KBM-7 (cell line): ENCODE measurements at regions not wholly inside any gene's neighbourhood (a gene's known extent, or its start where the extent isn't known, plus 50 kb on each side); places are given as distances from the start of the nearest gene placed in this dataset.

ENCODE experiments used
- DNase-seq: peaks from one replicate; pipeline ENCODE4 v3.0.0-alpha.2; 2015
- in situ Hi-C: fragments of 300-500 bp; cut with MboI; formaldehyde crosslinking; loops from 2 replicates; pipeline ENCODE4 v1.14.3; 2020; ENCODE audit warnings: low sequenced_read_pairs, low pct_unique_long_range_greater_than_20kb, mixed read lengths

DNA sequence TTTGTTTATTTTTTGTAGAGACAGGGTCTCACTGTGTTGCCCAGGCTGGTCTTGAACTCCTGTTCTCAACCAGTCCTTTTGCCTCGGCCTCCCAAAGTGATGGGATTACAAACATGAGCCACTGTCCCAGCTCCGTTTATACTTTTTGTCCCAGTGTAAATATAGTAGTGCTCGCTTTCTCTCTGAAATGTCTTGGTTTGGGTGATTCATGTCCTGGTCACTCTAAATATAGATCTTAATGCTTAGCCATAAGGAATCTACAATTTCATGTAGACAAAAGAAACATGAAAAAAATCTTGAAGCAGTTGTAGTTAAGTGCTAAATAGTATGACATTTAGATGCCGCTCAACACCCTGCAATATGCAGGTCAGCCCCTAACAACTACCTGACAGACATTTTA is 126.9 kb downstream of the KATNIP start:
- in situ Hi-C loops = no loop called here
- DNase-seq = no peak

DNA sequence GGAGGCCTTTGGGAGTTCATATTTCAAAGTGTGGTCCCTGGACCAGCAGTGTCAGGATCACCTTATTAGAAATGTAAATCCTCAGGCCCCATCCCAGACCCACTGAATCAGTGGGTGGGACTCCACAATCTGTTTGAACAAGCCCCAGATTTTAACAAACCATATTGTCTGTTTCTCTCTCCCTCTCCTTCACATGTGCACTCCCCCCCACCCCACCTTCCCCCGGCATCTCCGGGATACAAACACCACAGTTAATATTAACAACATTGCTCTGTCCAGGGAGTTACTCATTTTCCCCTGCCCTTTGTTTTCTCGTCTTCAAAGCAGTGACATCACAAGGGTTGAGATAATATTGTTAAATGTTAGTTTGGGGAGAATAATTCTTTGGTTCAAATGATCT is 127.3 kb downstream of the KATNIP start:
- in situ Hi-C loops = no loop called here
- no peak for DNase-seq

DNA sequence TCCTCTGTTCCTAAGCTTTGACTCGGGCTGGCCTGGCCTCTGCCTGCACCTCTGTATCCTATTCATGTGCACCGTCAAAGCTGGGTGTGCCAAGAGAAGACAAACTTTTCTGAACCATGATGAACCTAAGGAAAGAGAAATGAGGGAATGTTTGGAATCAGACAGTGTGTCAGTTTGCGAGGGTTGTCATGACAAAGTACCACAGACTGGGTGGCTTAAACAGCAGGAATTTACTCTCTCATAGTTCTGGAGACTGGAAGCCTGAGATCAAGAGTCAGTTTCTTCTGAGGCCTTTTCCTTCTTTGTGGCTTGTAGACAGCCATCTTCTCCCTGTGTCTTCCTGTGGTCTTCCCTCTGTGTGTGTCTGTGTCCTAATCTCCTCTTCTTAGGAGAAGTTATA is 129.0 kb downstream of the KATNIP start:
- DNase-seq = no peak
- in situ Hi-C loops = no loop called here

DNA sequence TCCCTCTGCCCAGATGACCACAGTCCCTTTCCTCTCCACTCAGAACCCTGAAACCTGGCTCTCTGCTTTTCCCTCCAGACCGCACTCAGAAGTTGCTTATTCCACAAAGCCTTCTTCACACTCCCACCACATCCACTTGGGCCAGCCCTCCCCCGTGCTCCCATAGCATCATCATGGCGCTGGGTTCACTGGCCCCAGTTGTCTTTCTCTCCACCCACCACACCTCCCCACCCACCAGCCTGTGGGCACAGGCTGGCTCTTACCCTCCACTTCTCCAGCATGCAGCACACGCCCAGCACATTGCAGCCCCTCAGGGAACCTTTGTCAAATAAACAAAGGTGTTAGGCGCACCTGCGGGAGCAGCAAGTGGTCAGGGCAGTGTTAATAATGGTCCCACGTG is 130.0 kb downstream of the KATNIP start:
- no peak for DNase-seq
- in situ Hi-C loops = no loop called here

DNA sequence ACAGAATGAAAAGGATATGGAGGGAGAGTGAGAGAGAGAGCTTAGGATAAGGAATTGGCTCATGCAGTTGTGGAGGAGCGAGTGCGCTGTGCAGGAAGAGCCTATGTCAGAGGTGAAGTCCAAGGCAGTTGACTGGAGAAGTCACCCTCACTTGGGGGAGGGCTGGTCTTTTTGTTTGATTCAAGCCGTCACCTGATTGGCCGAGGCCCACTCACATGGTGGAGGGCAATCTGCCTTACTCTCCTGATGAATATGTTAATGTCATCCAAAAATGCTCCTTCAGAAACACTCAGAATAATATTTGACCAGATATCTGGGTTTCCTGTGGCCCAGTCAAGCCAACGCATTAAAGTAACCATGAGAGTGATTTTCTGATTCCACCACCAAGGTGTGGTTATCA is 131.7 kb downstream of the KATNIP start:
- in situ Hi-C loops = no loop called here
- no peak for DNase-seq

DNA sequence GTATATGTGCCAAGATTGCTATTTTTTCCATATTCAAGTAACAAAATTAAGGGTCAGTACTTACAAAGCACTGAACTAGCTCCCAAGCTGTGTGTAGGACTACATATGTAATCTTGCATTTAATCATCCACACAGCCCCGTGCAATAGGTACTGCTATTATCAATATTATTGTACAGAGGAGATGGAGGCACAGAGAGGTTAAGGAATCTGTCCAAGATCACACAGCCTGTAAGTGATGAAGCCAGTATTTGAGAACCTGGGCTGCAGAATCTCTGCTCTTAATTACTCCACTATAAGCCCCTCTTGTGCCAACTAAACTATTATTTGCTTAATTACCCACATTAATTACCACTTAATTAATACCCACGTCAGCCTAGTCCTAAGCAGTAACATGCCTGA is 134.1 kb downstream of the KATNIP start:
- DNase-seq = no peak
- in situ Hi-C loops = no loop called here

DNA sequence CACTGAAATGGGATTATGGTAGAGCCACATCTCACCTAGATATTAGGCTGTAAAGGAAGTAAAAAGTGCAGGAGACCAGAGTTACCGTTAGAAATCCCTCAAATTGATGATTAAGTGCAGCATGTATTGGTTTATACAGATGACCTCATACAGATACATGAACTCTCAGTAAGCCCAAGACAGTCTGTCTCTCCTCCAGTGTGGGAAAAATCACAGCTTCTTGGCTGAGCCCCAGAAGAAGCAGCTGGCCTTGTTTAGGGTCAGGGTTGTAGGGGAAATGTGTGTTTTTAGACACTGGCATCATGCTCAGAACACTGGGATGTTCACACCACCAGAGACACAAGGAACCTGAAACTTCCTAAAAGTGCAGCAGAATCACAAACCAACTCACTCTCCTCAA is 135.9 kb downstream of the KATNIP start:
- no peak for DNase-seq
- in situ Hi-C loops = no loop called here

DNA sequence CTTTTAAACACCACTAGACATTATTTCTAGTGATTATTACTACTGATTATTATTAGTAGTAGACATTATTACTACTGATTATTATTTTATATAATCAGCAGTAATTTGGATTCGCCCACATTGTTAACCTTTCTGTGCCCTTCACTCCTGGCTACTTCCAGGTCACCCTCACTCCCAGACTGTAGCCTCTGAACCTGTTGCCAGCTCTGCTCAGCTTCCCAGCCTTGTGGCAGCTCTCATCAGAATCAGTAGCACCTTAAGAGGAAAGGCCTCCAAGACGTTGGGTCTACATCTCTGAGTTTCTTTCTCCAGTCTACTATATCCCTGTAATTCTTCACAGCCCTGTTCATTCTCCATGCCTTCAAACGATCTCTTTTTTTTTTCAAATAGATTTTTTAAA is 137.0 kb downstream of the KATNIP start:
- in situ Hi-C loops = no loop called here
- DNase-seq = no peak

DNA sequence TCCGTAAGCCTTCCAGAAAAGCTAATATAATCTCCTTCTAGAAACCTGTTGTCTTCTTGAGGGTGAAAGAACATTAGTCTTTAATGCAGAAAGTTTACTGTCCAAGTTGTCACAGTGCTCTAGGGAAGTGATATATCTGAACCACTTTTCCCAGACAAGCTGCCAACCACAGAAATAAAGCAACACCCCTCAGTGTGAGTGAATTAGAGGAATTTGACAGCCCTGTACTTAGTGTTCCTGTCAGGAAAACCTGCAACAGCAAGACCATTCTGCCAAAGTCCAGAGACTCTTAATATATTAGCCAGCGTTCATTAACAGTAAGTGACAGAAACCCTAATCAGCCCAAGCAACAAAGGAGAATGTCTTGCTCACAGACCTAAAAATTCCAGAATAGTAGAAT is 137.7 kb downstream of the KATNIP start:
- DNase-seq = no peak
- in situ Hi-C loops = no loop called here

DNA sequence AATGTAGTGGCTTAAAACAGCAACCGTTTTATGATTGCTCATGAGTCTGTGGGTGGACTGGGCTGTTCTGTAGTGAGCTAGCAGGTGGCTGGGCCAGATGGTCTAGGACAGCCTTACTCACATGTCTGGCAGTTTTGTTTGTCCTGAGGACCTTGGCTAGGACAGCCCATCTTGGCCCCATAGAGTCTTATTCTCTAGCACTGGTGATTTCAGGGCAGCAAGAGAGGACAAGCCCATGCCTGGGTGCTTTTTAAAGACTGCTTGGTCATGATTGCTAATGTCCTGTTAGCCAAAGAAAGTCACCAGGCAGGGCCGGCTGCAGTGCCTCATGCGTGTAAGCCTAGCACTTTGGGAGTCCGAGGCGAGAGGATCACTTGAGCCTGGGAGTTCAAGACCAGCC is 139.8 kb downstream of the KATNIP start:
- in situ Hi-C loops = no loop called here
- DNase-seq = no peak

DNA sequence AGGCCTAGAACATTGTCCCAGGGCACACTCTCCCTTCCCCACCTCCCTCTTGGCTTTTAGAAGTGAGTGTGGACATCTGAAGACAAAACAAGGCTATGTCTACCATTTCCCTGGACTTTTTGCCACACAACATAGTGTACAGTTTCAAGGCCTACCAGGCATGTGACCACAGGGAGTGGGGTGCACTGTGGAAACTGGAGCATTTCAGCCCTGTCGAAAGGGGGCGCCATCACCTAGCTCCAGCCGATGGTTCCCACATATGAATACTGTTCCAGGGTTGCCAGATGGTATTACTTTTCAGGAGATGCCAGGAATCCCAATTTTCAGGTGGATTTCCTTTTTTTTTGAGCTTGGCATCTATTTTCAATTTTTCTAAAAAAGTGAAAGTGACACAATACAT is 140.7 kb downstream of the KATNIP start:
- DNase-seq = peak; percentile 25
- in situ Hi-C loops = no loop called here

DNA sequence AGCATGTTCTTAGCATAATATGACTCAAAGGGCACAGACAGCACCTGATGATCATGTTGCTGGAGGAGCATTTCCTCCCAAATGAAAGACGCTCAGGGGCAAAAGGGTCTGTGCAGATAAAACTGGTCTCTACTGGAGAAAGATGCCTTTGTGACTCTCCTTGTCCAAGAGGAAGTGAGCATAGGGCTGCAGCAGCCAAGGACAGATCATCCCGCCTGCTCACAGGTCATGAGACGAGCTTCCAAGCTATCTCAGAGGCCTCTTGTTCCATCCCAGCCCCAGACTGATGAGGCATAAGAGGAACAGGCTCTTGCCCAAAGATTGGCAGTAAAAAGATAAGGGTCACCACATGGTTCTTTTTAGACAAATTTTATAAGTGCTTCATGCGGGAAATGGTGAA is 141.8 kb downstream of the KATNIP start:
- in situ Hi-C loops = no loop called here
- DNase-seq = no peak

DNA sequence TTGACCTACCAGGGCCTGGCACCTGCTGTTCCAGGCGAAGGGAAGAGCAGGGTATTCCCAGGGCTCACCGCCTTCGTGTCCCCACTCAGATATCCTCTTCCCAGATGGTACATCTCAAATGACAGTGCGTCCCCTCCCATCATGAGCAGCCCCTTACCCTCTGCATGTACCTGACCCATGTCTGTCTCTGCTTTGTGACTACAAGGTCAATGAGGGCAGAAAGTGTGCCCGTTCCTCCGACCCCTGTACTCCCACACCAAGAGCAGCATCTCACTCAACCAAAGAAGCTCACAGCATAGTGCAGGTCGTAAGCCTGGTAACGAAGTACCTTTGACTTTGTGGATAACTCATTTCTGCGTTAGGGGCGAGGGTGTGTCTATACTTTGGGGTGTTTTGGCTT is 142.6 kb downstream of the KATNIP start:
- DNase-seq = no peak
- in situ Hi-C loops = no loop called here

DNA sequence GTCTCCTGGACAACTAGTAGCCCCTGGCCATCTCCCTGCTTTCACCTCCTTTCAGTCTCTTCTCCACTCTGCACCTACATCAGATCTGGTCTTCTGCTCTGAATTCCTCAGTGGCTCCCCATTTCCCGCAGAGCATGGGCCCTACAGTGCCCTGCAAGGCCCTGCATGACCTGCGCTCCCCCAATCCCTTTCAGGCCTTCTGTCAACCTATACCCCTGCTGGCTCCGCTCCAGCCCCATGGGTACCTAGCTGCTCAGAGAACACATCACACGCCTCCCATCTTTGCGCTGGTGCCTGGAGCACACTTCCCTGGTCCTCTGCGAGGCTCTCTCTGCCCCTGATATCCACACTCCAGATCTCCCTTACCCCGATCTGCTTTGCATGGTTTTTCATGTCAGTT is 145.2 kb downstream of the KATNIP start:
- DNase-seq = no peak
- in situ Hi-C loops = no loop called here

DNA sequence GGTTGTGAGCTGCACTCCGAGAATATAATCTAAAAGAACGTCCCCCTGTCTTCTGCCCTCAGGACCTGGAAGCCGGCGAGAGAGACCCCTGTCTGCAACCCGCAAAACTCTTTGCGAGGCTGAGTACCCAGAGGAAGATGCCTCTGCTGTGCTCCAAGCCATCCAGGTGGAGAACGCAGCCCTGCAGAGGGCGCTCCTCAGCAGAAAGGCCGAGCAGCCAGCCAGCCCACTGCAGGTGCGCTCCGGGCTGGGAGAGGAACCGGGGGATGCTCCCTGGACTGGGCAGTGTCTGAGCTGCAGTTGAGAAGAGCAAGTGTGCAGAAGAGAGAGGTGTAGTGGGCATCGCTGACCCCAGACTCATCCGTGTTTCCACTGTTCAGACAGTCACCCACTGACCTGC is 148.3 kb downstream of the KATNIP start:
- in situ Hi-C loops = no loop called here
- peak; percentile 21 for DNase-seq

DNA sequence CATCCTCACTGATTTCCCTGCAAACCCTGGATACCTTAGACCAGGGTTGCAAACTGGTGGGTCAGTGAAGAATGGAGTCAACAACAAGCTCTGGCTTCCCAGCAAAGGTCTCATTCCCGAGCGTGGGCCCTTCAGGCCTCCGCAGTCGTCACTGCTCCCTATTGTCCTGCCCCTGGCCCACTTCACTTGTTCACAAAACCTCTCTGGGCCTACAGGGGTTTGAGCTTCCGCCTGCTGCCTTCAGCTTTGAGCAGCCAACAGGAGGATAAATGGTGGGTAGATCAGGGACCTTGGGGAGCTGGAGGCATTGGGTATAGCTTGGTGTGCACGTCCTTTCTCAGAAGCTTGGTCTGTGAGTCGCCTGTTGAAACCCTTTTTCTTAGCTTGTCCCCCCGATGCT is 148.8 kb downstream of the KATNIP start:
- no peak for DNase-seq
- in situ Hi-C loops = no loop called here

DNA sequence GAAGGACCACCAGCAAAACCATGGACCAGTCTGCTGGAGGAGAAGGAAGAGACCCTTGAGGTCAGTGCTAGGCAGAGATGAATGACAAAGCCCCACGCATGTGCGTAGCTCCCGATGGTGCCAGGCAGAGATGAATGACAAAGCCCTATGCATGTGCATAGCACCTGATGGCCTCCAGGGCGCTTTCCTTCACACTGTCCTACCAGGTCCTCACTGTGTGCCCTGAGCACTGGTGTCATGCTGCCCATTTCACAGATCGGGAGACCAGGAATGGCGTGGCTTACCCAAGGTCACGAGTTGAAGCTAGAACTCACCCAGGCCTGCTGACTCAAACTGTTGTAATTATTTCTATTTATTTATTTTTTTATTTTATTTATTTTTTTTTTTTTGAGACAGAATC is 149.6 kb downstream of the KATNIP start:
- DNase-seq = no peak
- in situ Hi-C loops = no loop called here

DNA sequence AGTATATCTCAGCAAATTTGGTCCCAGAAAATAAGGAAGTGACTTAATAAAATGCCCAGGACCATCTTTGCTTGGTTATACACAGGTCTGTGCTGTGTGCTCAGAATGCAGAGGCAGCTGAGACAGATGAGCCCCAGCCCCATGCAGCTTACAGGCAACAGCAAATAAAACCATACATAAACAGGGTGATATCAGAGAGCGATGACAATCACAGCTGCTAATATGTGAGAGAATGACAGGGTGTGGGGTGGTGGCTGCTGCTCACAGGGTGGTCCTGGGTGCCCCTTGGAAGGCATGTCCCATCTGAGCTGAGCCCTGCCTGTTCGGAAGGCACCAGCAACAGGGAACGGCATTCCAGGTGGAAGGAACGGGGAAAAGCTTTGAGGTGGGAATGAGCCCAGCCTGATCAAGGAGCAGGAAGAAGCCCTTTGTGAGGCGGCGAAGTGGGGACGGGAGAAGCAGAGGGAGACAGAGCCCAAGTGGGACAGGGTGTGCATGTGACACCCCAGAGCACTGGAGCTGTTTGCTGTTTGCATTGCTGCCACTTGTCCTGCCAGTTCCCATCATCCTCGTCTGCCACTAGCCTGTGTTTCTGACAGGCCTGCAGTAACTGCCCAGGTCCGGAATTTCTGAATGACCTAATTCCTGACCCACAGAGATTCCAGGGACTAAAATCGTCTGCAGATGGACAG is 150.5 kb downstream of the KATNIP start:
- in situ Hi-C loops = no loop called here
- DNase-seq = no peak

DNA sequence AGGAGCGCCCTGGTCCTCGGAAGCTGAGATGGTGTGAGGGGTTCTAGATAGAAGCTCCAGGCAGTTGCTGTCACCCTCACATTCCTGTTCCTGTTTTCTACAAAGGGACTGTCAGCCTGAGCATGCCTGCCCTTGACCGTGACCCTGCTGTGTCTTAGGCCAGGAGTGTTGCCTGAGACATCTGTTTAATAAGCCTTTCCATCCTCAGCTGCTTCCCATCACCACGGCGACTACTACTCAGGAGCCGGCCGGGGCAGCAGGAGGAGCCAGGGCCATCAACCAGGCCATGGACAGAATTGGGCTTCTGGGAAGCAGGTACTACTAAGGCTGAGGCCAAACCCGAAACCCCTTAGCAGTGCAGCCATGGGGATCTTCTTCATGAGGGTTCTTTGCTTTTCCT is 151.4 kb downstream of the KATNIP start:
- DNase-seq = no peak
- in situ Hi-C loops = no loop called here

DNA sequence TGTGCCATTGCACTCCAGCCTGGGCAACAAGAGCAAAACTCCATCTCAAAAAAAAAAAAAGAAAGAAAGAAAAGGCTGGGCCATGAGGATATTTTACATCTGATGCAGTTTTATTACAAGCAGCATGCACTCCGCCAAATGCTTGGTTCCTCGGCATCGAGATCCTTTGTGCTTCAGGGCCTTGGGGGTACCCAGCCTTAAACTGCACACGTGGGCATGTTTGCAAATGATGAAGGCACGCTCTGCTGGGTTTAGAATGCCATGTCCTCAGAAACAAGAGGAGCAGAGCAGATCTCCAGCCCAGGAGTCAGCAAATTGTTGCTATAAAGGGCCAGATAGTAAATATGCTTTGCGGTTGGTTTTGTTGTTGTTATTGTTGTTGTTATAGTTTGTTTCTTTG is 153.2 kb downstream of the KATNIP start:
- in situ Hi-C loops = no loop called here
- DNase-seq = no peak

DNA sequence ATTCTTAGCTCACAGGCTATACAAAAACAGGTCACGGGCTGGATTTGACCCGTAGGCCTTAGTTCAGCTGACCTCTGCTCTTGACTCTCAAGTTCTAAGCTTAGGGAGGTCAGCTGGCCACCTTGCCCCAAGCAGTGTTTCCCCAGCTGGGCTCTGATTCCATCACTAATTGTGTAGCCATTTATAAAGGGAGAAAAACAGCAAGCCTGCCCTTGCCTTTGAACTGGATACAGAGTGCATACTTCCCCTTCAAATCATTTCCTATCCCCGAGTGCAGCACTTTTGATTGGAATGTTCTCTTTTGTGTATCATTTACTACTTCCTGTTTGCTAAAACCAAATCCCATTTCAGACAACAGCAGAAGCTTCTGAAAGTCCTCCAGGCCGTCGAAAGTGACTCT is 153.6 kb downstream of the KATNIP start:
- DNase-seq = peak; percentile 11
- in situ Hi-C loops = no loop called here

DNA sequence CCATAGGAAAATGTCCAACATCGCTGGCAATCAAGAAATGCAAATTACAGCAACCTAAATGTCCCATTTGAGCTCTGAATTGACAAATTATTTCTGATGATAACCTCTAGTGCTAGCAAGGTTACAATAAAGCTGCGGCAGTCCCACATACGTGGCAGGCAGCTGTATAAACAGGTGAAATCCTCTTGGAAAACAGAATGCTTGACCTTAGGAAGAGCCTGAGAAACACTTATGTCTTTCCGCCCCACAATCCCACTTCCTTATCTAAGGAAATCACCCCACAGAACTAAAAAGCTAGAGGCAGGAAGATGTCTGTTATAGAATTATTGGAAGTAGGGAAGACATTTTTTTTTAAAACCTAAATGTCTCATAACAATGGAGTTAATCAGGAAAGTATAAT is 154.3 kb downstream of the KATNIP start:
- no peak for DNase-seq
- in situ Hi-C loops = no loop called here
